ENCODE measurements at regions not wholly inside any gene's neighbourhood (a gene's known extent, or its start where the extent isn't known, plus 50 kb on each side); places are given as distances from the start of the nearest gene placed in this dataset.
A peak's percentile ranks its signal among the peaks of the same experiment; 100 is the strongest.

GRCh38 chr2:88802026-88802425 lies 110.6 kb downstream of the RPIA start:
- DNase-seq (ENCODE audit: low read depth), result peak; percentile 20

- no peak for DNase-seq (ENCODE audit: low read depth)
Observed at GRCh38 chr2:88807237-88807962, 115.9 kb downstream of the RPIA start.

GRCh38 chr2:88808083-88808482 lies 116.6 kb downstream of the RPIA start:
- no peak for DNase-seq (ENCODE audit: low read depth)

GRCh38 chr2:88808652-88809051 lies 117.2 kb downstream of the RPIA start:
- no peak for DNase-seq (ENCODE audit: low read depth)

- DNase-seq (ENCODE audit: low read depth), result no peak
Observed at GRCh38 chr2:88809216-88809615, 117.7 kb downstream of the RPIA start.

- no peak for DNase-seq (ENCODE audit: low read depth)
Observed at GRCh38 chr2:88810017-88810416, 118.5 kb downstream of the RPIA start.

GRCh38 chr2:88810488-88810887 lies 119.0 kb downstream of the RPIA start:
- no peak for DNase-seq (ENCODE audit: low read depth)

GRCh38 chr2:88811233-88811632 lies 119.8 kb downstream of the RPIA start:
- no peak for DNase-seq (ENCODE audit: low read depth)

- DNase-seq (ENCODE audit: low read depth), result no peak
Observed at GRCh38 chr2:88811681-88812080, 120.2 kb downstream of the RPIA start.

GRCh38 chr2:88813612-88814011 lies 122.1 kb downstream of the RPIA start:
- no peak for DNase-seq (ENCODE audit: low read depth)

- DNase-seq (ENCODE audit: low read depth), result no peak
Observed at GRCh38 chr2:88815282-88815681, 123.8 kb downstream of the RPIA start.

- DNase-seq (ENCODE audit: low read depth), result no peak
Observed at GRCh38 chr2:88815697-88816096, 124.2 kb downstream of the RPIA start.

GRCh38 chr2:88818381-88818780 lies 126.9 kb downstream of the RPIA start:
- DNase-seq (ENCODE audit: low read depth), result peak; percentile 22

- DNase-seq (ENCODE audit: low read depth), result no peak
Observed at GRCh38 chr2:88824951-88825350, 133.5 kb downstream of the RPIA start.

- no peak for DNase-seq (ENCODE audit: low read depth)
Observed at GRCh38 chr2:88826399-88826798, 134.9 kb downstream of the RPIA start.

- no peak for DNase-seq (ENCODE audit: low read depth)
Observed at GRCh38 chr2:88827821-88828220, 136.3 kb downstream of the RPIA start.

GRCh38 chr2:88828397-88829137 lies 137.1 kb downstream of the RPIA start:
- DNase-seq (ENCODE audit: low read depth), result peak; percentile 42

- DNase-seq (ENCODE audit: low read depth), result no peak
Observed at GRCh38 chr2:88829607-88830463, 138.4 kb downstream of the RPIA start.

- DNase-seq (ENCODE audit: low read depth), result peak; percentile 57
Observed at GRCh38 chr2:88831071-88831791, 139.8 kb downstream of the RPIA start.

- DNase-seq (ENCODE audit: low read depth), result peak; percentile 40
Observed at GRCh38 chr2:88831792-88832248, 140.3 kb downstream of the RPIA start.

- DNase-seq (ENCODE audit: low read depth), result no peak
Observed at GRCh38 chr2:88832311-88832991, 141.0 kb downstream of the RPIA start.

All from M059J (cell line).